GM12891 (cell line): ENCODE measurements at regions not wholly inside any gene's neighbourhood (a gene's known extent, or its start where the extent isn't known, plus 50 kb on each side); places are given as distances from the start of the nearest gene placed in this dataset.

ENCODE experiments used
- POLR2A ChIP-seq: IDR thresholded peaks from 2 replicates; pipeline ENCODE4 v1.6.1; 2011; ENCODE audit warnings: low read depth, low read length, control low read depth
- POLR2AphosphoS5 ChIP-seq: IDR thresholded peaks from 2 replicates; pipeline ENCODE4 v1.6.1; 2011; ENCODE audit warnings: low read depth, low read length, control low read depth
- POU2F2 ChIP-seq: IDR thresholded peaks from 2 replicates; pipeline ENCODE4 v1.6.1; 2011; ENCODE audit warnings: low read depth, mild to moderate bottlenecking, control low read depth, low read length, moderate library complexity
- SPI1 ChIP-seq: IDR thresholded peaks from 2 replicates; pipeline ENCODE4 v1.6.1; 2011; ENCODE audit warnings: low read depth, low read length, control low read depth
- TAF1 ChIP-seq: IDR thresholded peaks from 2 replicates; pipeline ENCODE4 v1.6.1; 2011; ENCODE audit warnings: low read depth, low read length, control low read depth

DNA sequence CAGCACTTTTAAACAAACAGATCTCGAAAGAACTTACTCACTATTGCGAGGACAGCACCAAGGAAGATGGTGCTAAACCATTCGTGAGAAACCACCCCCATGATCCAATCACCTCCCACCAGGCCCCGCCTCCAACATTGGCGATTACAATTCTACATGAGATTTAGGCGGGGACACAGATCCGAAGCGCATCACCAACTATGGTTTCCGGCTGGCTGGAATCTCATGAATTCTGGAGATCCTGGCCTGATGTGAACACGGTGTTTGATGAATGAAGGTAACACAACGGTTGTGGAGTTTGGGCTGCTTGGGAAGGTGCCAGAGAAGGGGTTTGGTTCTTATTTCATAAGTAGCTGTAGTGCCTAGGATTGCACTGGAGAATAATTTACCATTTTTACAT is 216.7 kb downstream of the EMX2 start:
- no peak for TF ChIP-seq POLR2A
- TF ChIP-seq POLR2AphosphoS5 = no peak
- TF ChIP-seq TAF1 = no peak
- no peak for TF ChIP-seq POU2F2
- TF ChIP-seq SPI1 = no peak
